ACC112 (cell line): ENCODE measurements at regions not wholly inside any gene's neighbourhood (a gene's known extent, or its start where the extent isn't known, plus 50 kb on each side); places are given as distances from the start of the nearest gene placed in this dataset.

Source experiments
- H2AFZ ChIP-seq: fragments of 200-600 bp; sonication (generic); one replicate; pipeline ENCODE4 v1.6.0; 2017; ENCODE audit warnings: antibody characterized with exemption, low read length; ENCODE audit not compliant: unreplicated experiment
- H3K27ac ChIP-seq: fragments of 200-600 bp; sonication (generic); 2 replicates; pipeline ENCODE4 v1.5.1; 2014; ENCODE audit warnings: low read depth, mild to moderate bottlenecking, antibody characterized with exemption, low read length, moderate library complexity
- H3K27me3 ChIP-seq: fragments of 200-600 bp; sonication (generic); 2 replicates; pipeline ENCODE4 v1.6.1; 2014; ENCODE audit warnings: mild to moderate bottlenecking, antibody characterized with exemption, low read length, moderate library complexity, mixed read lengths; ENCODE audit not compliant: insufficient read depth
- H3K36me3 ChIP-seq: fragments of 200-600 bp; sonication (generic); 2 replicates; pipeline ENCODE4 v1.6.1; 2016; ENCODE audit warnings: mild to moderate bottlenecking, antibody characterized with exemption, low read length, moderate library complexity, mixed read lengths; ENCODE audit not compliant: insufficient read depth
- H3K4me1 ChIP-seq: fragments of 200-600 bp; sonication (generic); one replicate; pipeline ENCODE4 v1.6.1; 2016; ENCODE audit warnings: low read length, mixed read lengths; ENCODE audit not compliant: insufficient read depth, unreplicated experiment, control insufficient read depth
- H3K4me3 ChIP-seq: fragments of 200-600 bp; sonication (generic); 2 replicates; pipeline ENCODE4 v1.5.1; 2014; ENCODE audit warnings: mild to moderate bottlenecking, low read depth, low read length
- H3K79me2 ChIP-seq: fragments of 200-600 bp; sonication (generic); one replicate; pipeline ENCODE4 v1.6.0; 2016; ENCODE audit warnings: low read length; ENCODE audit not compliant: control insufficient read depth, unreplicated experiment, insufficient read depth

DNA sequence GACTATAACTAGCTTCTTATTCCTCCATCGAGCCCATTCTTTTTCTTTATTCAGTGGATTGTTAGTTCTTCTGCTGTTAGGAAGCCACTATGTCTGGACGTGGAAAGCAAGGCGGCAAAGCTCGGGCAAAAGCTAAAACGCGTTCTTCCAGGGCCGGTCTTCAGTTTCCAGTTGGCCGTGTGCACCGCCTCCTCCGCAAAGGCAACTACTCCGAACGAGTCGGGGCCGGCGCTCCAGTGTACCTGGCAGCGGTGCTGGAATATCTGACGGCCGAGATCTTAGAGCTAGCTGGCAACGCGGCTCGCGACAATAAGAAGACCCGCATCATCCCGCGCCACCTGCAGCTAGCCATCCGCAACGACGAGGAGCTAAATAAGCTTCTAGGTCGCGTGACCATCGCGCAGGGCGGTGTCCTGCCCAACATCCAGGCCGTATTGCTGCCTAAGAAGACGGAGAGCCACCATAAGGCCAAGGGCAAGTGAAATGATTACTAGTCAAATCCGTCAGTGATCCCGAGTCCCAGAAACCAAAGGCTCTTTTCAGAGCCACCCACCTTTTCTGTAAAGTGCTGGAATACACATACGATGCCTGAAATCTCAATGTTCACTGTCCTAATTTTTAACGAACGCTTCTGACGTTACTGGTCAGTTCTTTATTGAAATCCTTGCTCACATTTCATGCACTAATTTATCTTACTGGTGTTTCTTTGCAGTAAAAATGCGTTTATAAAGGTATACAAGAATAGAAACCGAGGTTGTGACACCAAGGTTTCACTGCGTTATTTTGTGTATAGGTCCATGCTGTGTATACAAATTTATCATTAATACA is 129.9 kb downstream of the HFE start:
- Histone ChIP-seq H3K27me3 (no peaks in the 10 kb centered on the region), H3K4me1 (peaks cover 3% of the 10 kb centered on the region), H3K79me2 (no peaks in the 10 kb centered on the region), H3K27ac (peak overlapping the region; percentile 84), H2AFZ (peak overlapping the region; percentile 63), H3K4me3 (peak overlapping the region; percentile 89), H3K36me3 (no peaks in the 10 kb centered on the region)

DNA sequence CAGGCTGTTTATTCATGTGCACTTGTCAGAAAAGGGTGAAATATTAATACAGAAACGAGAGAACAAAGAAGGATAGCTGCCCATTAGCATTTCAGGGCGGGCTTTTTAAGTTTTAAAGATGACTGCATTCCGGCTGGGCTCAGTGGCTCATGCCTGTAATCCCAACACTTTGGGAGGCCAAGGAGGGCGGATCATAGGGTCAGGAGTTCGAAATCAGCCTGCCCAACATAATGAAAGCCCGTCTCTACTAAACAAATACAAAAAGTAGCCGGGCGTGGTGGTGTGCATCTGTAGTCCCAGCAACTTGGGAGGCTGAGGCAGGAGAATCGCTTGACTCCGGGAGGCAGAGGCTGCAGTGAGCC is 130.5 kb downstream of the HFE start:
- Histone ChIP-seq H3K4me1 (peaks cover 3% of the 10 kb centered on the region), H2AFZ (peak overlapping the region; percentile 63), H3K79me2 (no peaks in the 10 kb centered on the region), H3K27me3 (no peaks in the 10 kb centered on the region), H3K27ac (peak overlapping the region; percentile 84), H3K36me3 (no peaks in the 10 kb centered on the region), H3K4me3 (peak overlapping the region; percentile 89)

DNA sequence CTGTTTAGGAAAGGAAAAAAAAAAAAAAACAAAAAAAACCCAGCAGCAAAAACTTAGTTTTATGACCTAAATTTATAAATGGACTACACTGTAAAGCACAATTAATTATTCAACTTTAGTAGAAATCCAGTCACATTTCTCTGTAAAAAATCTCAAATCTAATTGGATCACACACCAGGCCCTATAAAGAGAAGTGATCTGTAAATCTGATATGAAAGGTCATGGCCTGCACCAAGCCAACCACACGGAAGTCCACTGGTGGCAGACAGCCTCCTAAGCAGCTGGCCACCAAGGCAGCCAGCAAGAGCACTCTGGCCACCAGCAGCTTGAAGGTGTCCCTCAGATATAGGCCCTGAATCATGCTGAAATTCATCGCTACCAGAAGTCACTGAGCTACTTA is 131.6 kb downstream of the HFE start:
- Histone ChIP-seq H2AFZ (no peak overlapping the region), H3K27me3 (no peaks in the 10 kb centered on the region), H3K4me3 (no peak overlapping the region), H3K27ac (no peak overlapping the region), H3K36me3 (no peaks in the 10 kb centered on the region), H3K4me1 (peaks cover 3% of the 10 kb centered on the region), H3K79me2 (no peaks in the 10 kb centered on the region)

DNA sequence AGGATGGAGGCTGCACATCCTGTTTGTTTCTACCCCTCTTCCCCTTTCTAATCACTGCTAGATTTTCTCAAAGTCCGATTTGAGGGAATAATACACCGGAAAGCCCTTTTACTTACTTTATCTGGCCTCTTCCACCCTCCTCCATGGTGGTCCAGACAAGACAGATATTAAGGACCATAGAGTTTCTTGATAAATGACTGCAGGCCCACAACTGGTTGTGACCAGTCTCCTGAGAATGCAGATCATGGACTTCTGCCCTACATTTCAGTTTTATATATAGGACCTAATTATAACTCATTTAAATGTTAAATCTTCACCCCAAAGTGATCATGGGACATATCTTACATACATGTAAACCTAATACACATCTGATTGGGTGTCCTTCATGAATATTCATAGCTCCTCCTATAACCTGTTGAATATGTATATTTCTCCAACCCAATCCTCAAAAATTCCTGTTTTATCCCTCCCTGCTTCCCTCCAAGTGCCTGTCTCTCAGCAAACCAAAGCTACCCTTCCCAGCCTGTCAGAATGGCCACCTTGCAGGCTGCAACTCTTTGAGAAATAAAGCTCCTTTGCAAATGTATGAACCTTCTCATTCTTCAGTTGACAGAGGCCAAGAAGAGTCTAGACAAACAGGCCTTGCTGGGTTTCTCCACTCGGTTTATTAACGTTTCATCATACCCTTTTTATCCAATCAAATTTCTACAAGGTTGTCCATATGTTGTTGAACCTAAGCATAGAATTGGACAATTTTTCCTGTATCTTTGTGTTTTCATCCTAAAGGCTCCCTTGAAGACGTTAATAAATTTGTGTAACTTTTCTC is 133.1 kb downstream of the HFE start:
- no peaks in the 10 kb centered on the region for H3K79me2 ChIP-seq
- H3K27me3 ChIP-seq, result no peaks in the 10 kb centered on the region
- H3K4me3 ChIP-seq, result no peak overlapping the region
- H3K36me3 ChIP-seq, result peaks cover 5% of the 10 kb centered on the region; the same call in 1 of the 2 replicates
- peaks cover 9% of the 10 kb centered on the region for H3K4me1 ChIP-seq
- H2AFZ ChIP-seq, result no peak overlapping the region
- H3K27ac ChIP-seq, result no peak overlapping the region

DNA sequence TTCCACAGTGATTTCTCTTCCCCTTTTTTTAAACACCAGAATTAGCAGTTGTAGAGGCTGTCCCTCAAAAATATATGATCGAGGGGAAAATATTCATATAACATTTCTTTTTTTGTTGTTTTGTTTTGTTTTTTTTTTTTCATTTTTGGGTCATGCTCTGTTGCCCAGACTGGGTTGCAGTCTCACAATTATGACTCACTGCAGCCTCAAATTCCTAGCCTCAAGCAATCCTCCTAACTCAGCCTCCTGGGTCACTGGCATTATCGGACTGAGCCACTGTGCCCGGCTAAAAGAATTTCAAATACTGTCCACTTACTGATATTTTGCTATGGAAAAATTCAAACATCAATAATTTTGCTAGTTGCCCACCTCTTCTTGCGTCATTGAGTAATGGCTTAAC is 134.0 kb downstream of the HFE start:
- Histone ChIP-seq H3K79me2 (no peaks in the 10 kb centered on the region), H3K4me1 (peaks cover 7% of the 10 kb centered on the region), H2AFZ (no peak overlapping the region), H3K27me3 (no peaks in the 10 kb centered on the region), H3K36me3 (peaks cover 12% of the 10 kb centered on the region; the same call in 1 of the 2 replicates), H3K27ac (no peak overlapping the region), H3K4me3 (no peak overlapping the region)

DNA sequence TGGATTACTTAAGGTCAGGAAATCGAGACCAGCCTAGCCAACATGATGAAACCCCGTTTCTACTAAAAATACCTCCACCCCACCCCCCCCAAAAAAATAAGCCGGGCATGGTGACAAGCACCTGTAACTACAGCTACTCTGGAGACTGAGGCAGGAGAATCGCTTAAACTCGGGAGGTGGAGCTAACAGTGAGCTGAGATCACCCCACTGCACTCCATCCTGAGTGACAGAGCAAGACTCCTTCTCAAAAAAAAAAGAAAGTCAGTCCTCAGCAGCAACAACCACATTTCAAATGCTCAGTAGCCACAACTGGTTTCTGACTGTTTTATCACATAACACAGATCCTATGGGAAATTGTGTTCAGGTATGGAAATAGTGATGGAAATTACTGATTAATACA is 135.3 kb downstream of the HFE start:
- H3K4me3 ChIP-seq, result no peak overlapping the region
- no peaks in the 10 kb centered on the region for H3K79me2 ChIP-seq
- peaks cover 7% of the 10 kb centered on the region for H3K4me1 ChIP-seq
- peaks cover 12% of the 10 kb centered on the region; the same call in 1 of the 2 replicates for H3K36me3 ChIP-seq
- H3K27me3 ChIP-seq, result no peaks in the 10 kb centered on the region
- no peak overlapping the region for H2AFZ ChIP-seq
- no peak overlapping the region for H3K27ac ChIP-seq

DNA sequence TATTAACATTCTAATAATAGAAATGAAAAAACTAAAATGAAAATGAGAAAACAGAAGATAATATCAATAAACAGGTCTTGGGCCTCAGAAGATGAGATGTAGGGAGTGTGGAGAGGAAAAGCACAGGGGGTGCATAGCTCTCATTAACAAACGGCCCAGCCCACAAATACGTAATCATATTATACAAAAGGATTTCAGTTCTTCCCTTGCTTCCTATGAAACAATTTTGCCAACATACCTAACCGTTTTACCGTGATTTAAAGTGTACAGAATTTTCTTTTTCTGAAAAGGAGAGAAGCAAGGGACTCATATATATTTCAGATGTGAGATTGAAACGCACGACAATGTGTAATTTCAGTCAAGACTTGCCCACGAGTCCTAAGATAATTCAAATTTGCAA is 136.0 kb downstream of the HFE start:
- Histone ChIP-seq H3K27ac (peak overlapping the region; percentile 89; the same call in 1 of the 2 replicates), H3K36me3 (peaks cover 12% of the 10 kb centered on the region; the same call in 1 of the 2 replicates), H3K27me3 (no peaks in the 10 kb centered on the region), H3K79me2 (no peaks in the 10 kb centered on the region), H3K4me3 (peak overlapping the region; percentile 78), H3K4me1 (peaks cover 7% of the 10 kb centered on the region), H2AFZ (peak overlapping the region; percentile 31)

DNA sequence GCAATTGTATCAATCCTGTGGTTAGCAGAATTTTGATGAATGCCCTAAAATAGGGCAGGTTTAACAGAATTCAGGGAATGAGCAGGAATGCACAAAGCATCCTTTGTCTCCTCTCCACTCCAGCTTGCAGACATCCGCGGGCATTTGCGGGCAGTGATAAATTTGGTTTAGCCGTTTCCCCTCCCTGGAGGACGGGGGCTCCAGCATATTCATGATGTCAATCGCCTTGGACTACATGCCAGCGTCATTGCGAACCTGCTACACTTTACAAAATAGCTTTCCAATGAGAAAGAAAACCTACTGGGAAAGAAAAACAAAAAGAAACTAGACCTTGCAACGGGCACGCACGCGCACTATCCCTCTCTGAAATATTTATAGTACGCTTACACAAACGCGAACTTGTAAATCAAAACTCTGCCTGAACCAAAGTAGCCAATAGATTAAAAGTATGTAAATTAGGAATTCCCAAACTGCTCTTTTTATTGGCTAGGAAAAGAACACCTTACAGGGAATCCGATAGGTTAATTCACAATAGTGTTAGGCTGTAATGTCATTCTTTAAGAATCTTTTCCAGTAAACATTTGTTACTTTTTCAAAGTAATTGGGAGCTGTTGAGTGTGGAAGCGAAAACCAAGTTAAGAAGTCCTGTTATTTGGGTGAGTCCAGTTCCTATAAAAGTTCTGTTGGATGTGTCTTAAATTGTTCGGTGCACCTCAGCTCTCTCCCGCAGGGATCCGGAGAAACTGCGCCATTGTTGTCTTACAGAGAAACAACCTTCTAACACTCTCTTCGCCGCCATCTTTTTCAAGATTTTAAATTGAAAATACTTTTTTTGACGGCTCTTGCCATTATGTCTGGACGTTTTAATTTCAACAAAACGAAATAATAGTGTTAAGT is 136.7 kb downstream of the HFE start:
- Histone ChIP-seq H3K79me2 (no peaks in the 10 kb centered on the region), H3K36me3 (peaks cover 12% of the 10 kb centered on the region; the same call in 1 of the 2 replicates), H3K4me3 (peak overlapping the region; percentile 78), H3K27me3 (no peaks in the 10 kb centered on the region), H2AFZ (peak overlapping the region; percentile 98), H3K4me1 (peaks cover 7% of the 10 kb centered on the region), H3K27ac (peak overlapping the region; percentile 89)

DNA sequence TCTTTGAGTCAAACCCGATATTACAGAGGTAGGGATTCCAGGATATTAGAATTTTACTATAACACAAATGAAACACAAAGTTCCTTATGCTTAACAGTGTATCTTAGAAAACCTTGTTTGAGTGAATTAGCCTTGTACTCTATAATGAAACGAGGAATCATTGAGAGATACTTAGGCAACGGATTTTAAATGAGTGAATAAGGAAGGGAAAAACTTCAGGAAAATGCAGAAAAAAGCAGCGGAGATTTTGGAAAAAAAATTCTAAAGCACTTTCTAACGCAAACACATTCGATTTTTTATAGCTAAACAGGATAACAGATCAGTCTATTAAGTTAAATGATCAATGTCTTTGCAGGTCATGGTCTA is 137.3 kb downstream of the HFE start:
- no peaks in the 10 kb centered on the region for H3K79me2 ChIP-seq
- no peaks in the 10 kb centered on the region for H3K27me3 ChIP-seq
- peaks cover 12% of the 10 kb centered on the region; the same call in 1 of the 2 replicates for H3K36me3 ChIP-seq
- H3K4me3 ChIP-seq, result peak overlapping the region; percentile 78
- H3K4me1 ChIP-seq, result peaks cover 7% of the 10 kb centered on the region
- peak overlapping the region; percentile 89 for H3K27ac ChIP-seq
- H2AFZ ChIP-seq, result peak overlapping the region; percentile 98
